HL-60 (cell line): ENCODE measurements at regions not wholly inside any gene's neighbourhood (a gene's known extent, or its start where the extent isn't known, plus 50 kb on each side); places are given as distances from the start of the nearest gene placed in this dataset.
"Not testable (repeated sequence)": the region's sequence is repeated elsewhere in the genome, so short reads cannot be mapped to it uniquely, and the experiment has no call there.

ENCODE experiments used
- DNase-seq, 2 experiments: peaks; one replicate each; pipeline ENCODE4 v3.0.0-alpha.2; 2010 to 2020; ENCODE audit warnings: low read depth in 1 of 2, low spot score in 1 of 2
- H3K27ac ChIP-seq: fragments of 250-450 bp; sonication (Bioruptor Pico); replicated peaks from 2 replicates; pipeline ENCODE4 v1.5.1; 2020; ENCODE audit warnings: mild to moderate bottlenecking, moderate library complexity
- H3K27me3 ChIP-seq: fragments of 250-450 bp; sonication (Bioruptor Pico); 2 replicates; pipeline ENCODE4 v1.5.1; 2021; ENCODE audit warnings: mild to moderate bottlenecking, moderate library complexity; ENCODE audit not compliant: insufficient read depth, poor library complexity, severe bottlenecking
- H3K4me3 ChIP-seq: replicated peaks from 2 replicates; pipeline ENCODE4 v1.5.1; 2011; ENCODE audit warnings: mild to moderate bottlenecking, control low read depth, low read length; ENCODE audit not compliant: insufficient read depth
- CTCF ChIP-seq: IDR thresholded peaks from one replicate; pipeline ENCODE4 v1.5.1; 2011; ENCODE audit warnings: low read length, control low read depth, inconsistent platforms; ENCODE audit not compliant: insufficient read depth
- GABPA ChIP-seq: IDR thresholded peaks from 2 replicates; pipeline ENCODE4 v1.6.1; 2012; ENCODE audit warnings: low read depth
- POLR2AphosphoS5 ChIP-seq: IDR thresholded peaks from 2 replicates; pipeline ENCODE4 v1.6.1; 2012; ENCODE audit warnings: low read depth
- REST ChIP-seq: IDR thresholded peaks from 2 replicates; pipeline ENCODE4 v1.6.1; 2012; ENCODE audit warnings: low read depth; ENCODE audit not compliant: insufficient replicate concordance
- SPI1 ChIP-seq: IDR thresholded peaks from 2 replicates; pipeline ENCODE4 v1.6.1; 2012; ENCODE audit warnings: low read depth, mild to moderate bottlenecking, borderline replicate concordance

- no peak for TF ChIP-seq POLR2AphosphoS5
- no peak for TF ChIP-seq CTCF
- TF ChIP-seq SPI1: no peak
- no peak for TF ChIP-seq GABPA
- no peak for TF ChIP-seq REST
- Histone ChIP-seq H3K27me3 (peaks cover 4% of the 10 kb centered on the region), H3K27ac (no peak overlapping the region), H3K4me3 (no peak overlapping the region)
- no peak for DNase-seq
These were observed 75.4 kb downstream of the RGS2 start for GRCh38 chr1:192884241-192884640.

DNA sequence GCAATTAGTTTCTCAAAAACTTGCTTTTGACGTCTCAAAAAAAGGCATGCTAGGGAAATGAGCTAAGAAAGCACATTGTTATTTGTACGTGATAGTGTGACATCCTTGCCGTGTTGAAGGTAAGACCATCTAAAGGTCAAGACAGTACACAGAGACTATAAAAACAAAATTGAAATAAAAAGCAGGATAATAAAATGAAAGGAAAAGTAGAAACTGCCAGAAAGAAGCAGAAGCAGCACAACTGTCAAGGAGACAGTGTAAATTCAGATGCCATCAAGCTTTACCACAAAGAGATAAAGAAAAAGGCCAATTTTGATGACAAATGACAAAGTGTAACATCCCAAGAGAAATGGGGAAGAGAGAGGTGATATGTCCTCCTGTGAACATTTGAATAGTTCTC lies 76.5 kb downstream of the RGS2 start:
- DNase-seq, H3K27ac ChIP-seq, H3K4me3 ChIP-seq, H3K27me3 ChIP-seq: not testable (repeated sequence)

DNA sequence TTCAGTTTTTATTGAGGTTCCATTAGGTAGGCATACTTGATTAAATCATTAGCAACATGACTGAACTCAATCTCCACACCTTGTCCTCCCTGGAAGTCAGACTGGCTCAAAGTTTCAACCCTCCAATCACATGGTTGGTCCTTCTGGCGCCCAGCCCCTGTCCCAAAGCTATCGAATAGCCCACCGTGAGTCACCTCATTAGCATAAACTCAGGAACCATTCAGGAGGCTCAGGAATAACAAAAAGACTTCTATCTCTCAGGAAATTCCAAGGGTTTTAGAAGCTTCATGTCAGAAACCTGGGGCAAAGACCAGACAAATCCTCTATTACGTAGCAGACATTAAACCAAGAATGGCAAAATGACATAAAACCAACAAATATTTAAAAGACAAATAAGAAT lies 78.6 kb downstream of the RGS2 start:
- no peak overlapping the region for H3K4me3 ChIP-seq
- DNase-seq: no peak
- no peak for TF ChIP-seq REST
- TF ChIP-seq GABPA: no peak
- TF ChIP-seq POLR2AphosphoS5: no peak
- TF ChIP-seq CTCF: no peak
- TF ChIP-seq SPI1: no peak
- H3K27me3 ChIP-seq: peaks cover 2% of the 10 kb centered on the region
- no peak overlapping the region for H3K27ac ChIP-seq

DNA sequence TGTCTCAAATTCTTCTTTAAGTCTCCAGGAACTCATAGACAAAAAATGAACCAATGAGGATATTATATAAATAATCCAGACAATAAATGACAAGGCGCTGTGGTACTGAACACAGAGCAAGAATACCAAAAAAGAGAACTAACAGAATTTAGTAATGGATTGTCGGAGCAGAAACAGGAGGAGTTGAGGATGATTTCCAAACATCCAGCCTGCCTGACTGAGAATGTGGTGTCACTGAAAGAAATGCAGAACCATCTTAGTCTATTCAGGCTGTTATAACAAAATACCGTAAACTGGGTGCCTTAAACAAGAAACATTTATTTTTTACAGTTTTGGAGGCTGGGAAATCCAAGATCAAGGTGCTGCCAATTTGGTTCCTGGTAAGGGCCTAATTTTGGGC lies 79.7 kb downstream of the RGS2 start:
- Histone ChIP-seq H3K27ac (no peak overlapping the region), H3K4me3 (no peak overlapping the region), H3K27me3 (peaks cover 2% of the 10 kb centered on the region)
- TF ChIP-seq REST (no peak), POLR2AphosphoS5 (no peak), GABPA (no peak), CTCF (no peak), SPI1 (no peak)
- no peak for DNase-seq
